ENCODE measurements at regions not wholly inside any gene's neighbourhood (a gene's known extent, or its start where the extent isn't known, plus 50 kb on each side); places are given as distances from the start of the nearest gene placed in this dataset.

DNA sequence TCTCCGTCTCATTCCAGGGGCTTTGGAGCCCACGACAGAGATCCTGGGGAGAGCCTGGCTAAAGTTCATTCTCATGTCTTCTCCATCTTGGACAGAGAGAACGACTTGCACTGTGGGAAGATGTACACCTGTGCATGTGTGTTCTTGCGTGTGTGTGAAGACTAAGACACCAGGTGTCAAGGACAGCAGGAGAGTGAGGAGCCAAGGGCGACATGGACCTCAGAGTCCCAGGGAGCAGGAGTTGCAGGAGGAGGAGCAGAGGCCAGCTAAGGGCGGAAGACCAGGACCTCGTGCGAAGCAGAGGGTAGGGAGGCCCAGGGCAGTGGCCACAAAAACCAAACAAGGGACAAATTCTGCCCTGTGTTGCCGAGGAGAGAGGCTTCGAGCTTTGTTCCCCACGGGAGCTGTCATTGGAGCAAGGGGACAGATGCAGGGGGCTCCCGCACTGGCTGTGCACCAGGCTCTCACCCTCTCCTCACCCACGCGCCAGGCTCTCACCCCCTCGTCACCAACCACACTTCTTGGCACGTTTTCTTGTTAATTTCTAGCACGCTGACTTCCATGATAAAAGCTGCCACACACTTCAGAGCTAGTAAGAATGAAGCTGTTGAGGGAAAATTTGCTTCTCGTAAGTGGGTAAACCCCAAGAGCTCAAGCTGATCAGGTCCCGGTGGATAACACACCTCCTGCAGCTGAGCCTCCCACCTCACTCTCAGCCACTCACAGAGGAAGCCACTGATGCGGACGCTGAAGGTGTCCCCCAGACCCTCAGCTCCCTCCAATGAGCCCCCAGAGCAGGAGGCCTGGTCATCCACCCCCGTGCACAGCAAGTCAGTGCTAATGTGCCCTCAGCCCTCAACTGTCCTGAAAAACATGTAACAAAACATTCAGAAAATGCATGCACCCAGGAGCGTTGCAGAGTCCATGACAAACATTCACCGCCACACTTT is 62.6 kb downstream of the DLL1 start:
- TF ChIP-seq, protein P1, sequence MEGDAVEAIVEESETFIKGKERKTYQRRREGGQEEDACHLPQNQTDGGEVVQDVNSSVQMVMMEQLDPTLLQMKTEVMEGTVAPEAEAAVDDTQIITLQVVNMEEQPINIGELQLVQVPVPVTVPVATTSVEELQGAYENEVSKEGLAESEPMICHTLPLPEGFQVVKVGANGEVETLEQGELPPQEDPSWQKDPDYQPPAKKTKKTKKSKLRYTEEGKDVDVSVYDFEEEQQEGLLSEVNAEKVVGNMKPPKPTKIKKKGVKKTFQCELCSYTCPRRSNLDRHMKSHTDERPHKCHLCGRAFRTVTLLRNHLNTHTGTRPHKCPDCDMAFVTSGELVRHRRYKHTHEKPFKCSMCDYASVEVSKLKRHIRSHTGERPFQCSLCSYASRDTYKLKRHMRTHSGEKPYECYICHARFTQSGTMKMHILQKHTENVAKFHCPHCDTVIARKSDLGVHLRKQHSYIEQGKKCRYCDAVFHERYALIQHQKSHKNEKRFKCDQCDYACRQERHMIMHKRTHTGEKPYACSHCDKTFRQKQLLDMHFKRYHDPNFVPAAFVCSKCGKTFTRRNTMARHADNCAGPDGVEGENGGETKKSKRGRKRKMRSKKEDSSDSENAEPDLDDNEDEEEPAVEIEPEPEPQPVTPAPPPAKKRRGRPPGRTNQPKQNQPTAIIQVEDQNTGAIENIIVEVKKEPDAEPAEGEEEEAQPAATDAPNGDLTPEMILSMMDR (IDR thresholded peaks at IDR 0.05; ENCODE audit: borderline replicate concordance, control extremely low read depth, extremely low read depth, insufficient read depth, missing control alignments) = no peak
- in situ Hi-C loops (cut with MboI; ENCODE audit: low sequenced_read_pairs, unreplicated experiment) = no loop called here

DNA sequence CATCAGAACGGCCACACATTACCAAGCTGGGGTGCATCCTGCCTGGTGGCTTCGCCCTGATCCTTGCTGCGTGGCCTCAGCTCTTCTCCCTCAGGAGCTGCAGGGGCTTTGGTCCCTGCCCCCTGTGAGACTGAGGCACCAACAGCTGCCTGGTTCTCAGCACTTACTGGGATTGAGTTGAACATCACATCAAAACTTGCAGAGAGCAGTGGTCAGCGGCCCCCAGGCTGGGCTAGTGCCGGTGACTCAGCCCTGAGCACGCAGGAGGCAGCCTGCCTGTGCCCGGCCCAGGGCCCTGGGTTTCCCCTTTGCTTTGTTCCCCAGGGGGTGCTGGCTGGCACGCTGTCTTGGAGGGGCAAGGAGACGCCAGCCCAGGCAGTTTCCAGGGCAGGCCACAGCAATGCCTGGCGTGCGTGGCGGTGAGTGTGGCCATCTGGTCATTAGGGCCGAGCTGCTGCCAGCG is 63.3 kb downstream of the DLL1 start:
- in situ Hi-C loops (cut with MboI; ENCODE audit: low sequenced_read_pairs, unreplicated experiment) = no loop called here
- TF ChIP-seq, protein P1 (IDR thresholded peaks at IDR 0.05; ENCODE audit: borderline replicate concordance, control extremely low read depth, extremely low read depth, insufficient read depth, missing control alignments) = no peak
- DNase-seq (ENCODE audit: low spot score) = no peak

More for the DNA sequence above, 62.6 kb downstream of the DLL1 start:
- no peak for DNase-seq (ENCODE audit: low spot score)

DNA sequence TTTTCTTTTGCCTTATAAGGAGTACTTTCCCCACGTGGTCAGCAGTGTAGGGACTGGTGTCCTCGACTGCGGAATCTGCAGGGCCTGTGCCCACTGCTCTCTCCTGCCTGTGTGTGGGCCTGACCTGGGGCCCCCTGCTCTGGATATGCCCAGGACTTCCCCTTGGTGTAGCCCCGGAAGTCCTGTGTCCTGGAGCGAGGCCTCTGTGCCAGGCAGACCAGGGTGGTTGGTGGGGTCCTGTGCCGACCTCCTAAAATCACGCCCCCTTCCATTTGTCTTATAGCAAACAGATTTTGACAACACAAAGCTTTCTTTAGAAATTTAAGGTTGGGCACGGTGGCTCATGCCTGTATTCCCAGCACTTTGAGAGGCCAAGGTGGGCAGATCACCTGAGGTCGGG is 64.2 kb downstream of the DLL1 start:
- TF ChIP-seq, protein P1 (IDR thresholded peaks at IDR 0.05; ENCODE audit: borderline replicate concordance, control extremely low read depth, extremely low read depth, insufficient read depth, missing control alignments) = no peak
- in situ Hi-C loops (cut with MboI; ENCODE audit: low sequenced_read_pairs, unreplicated experiment) = no loop called here
- DNase-seq (ENCODE audit: low spot score) = no peak

DNA sequence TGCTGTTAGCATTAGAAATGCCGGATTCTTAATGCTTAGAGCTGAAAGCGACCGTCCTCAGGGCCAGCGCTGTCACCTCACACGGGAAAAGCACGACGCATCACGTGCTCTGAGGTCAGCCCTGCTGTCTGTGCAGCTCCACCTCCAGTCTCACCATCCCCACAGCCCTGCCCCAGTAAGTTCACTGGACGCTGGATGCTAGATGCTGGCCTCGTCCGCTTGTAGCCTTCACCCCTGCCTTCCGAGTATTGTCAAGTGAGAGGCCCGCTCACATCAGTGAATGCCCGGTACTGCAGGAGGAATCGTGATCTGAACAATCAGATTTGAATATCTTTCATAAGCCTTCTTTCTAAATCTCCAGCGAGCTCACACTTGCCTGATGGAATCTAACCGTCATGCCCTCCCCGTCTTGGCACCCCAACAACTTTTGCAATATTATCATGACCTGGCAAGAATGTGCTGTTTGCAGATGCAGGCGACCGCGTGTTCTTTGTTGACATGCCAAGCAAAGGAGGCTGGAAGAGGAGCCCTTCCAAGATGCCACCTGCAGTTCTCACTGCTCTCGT is 64.9 kb downstream of the DLL1 start:
- in situ Hi-C loops (cut with MboI; ENCODE audit: low sequenced_read_pairs, unreplicated experiment) = no loop called here
- no peak for DNase-seq (ENCODE audit: low spot score)
- TF ChIP-seq, protein P1 (IDR thresholded peaks at IDR 0.05; ENCODE audit: borderline replicate concordance, control extremely low read depth, extremely low read depth, insufficient read depth, missing control alignments) = no peak

DNA sequence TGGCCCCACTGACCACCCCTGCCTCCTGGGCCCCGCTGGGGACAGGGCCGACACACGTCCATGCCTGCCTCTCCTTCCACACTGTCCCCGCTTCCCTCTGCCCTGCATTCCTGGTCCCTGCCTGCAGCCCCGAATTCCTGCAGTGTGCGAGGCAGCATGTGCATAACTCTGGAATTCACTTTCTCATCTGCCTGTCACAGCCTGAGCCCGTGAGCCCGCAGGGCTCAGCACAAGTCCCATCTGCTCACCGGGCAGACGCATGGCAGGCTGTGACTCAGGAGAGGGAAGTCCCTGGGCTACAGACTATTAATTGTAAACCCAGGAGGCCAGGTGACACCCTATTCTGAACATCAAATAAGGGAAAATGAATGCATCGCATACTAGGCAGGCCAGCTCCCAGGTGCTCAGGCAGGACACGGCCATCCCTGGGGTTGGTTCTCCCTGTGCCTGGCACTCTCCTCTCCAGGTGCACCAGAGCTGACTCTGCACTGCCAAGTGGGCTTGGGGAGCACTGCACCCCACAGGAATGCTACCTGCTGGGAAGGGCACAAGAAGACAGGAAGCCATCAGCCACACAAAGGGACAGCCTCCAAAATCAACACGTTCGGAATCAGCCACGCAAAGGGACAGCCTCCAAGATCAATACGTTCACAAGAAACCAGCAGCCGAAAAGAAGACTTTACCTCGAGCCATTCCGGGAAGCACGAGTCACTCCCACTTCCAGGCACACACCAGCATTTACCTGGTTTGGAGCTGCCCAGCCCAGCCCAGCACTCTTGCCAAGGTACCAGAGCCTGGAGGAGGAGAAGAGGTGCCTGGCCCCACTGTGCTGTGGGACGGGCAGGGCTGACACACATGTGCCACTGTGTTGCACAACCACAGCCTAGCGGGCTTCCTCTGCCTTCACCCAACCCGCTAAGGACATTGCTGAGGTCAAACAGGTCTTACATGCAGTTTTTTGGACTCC is 65.9 kb downstream of the DLL1 start:
- no peak for DNase-seq (ENCODE audit: low spot score)
- in situ Hi-C loops (cut with MboI; ENCODE audit: low sequenced_read_pairs, unreplicated experiment) = no loop called here

More for the DNA sequence above, 65.9 kb downstream of the DLL1 start:
- TF ChIP-seq, protein P1 (IDR thresholded peaks at IDR 0.05; ENCODE audit: borderline replicate concordance, control extremely low read depth, extremely low read depth, insufficient read depth, missing control alignments) = no peak
